Right lobe of liver (tissue), 6 donors: ENCODE measurements at regions not wholly inside any gene's neighbourhood (a gene's known extent, or its start where the extent isn't known, plus 50 kb on each side); places are given as distances from the start of the nearest gene placed in this dataset.
"Not testable (repeated sequence)": the region's sequence is repeated elsewhere in the genome, so short reads cannot be mapped to it uniquely, and the experiment has no call there.

ENCODE experiments used
- ATAC-seq, 4 donors: fragments of 200-7000 bp; cut with Tn5 transposase; one replicate each; pipeline ENCODE4 v1.9.1; 2020; ENCODE audit warnings: mild to moderate bottlenecking in 4 of 4, moderate library complexity in 4 of 4
- DNase-seq, 3 donors: peaks; one replicate each; pipeline ENCODE4 v3.0.0-alpha.2; 2020
- H3K27ac ChIP-seq, 3 donors: fragments of 200-600 bp; one replicate each; pipeline ENCODE4 v1.8.0; 2022
- H3K27me3 ChIP-seq, 2 donors: fragments of 200-600 bp; one replicate each; pipeline ENCODE4 v1.8.0; 2022
- H3K36me3 ChIP-seq, 4 donors: fragments of 200-600 bp; sonication (generic) in 1 of 4; one replicate each; pipeline versions ENCODE4 v1.5.1 to v1.8.0; 2017 to 2022; ENCODE audit warnings: control low read depth in 1 of 4
- H3K4me1 ChIP-seq, 4 donors: fragments of 200-600 bp; sonication (generic) in 1 of 4; one replicate each; pipeline versions ENCODE4 v1.5.1 to v1.8.0; 2017 to 2022; ENCODE audit warnings: control low read depth in 1 of 4
- H3K4me3 ChIP-seq, 3 donors: fragments of 200-600 bp; one replicate each; pipeline ENCODE4 v1.8.0; 2022
- H3K9me3 ChIP-seq, 4 donors: fragments of 200-600 bp; sonication (generic) in 1 of 4; one replicate each; pipeline versions ENCODE4 v1.5.1 to v1.8.0; 2017 to 2022; ENCODE audit warnings: control low read depth in 1 of 4
- POLR2A ChIP-seq: fragments of 450-650 bp; IDR thresholded peaks from one replicate; pipeline ENCODE4 v1.6.1; 2017; ENCODE audit warnings: antibody characterized with exemption, mild to moderate bottlenecking
- WGBS: methylation state at CpG from one replicate; pipeline ENCODE4 v1.1.6; 2018; ENCODE audit warnings: low coverage, low lambda C conversion rate; ENCODE audit not compliant: insufficient coverage; ENCODE audit errors: missing lambda C conversion rate; 5-methylcytosine and 5-hydroxymethylcytosine counted together
- intact Hi-C, 2 donors: fragments of 100-400 bp; cut with DNase I; formaldehyde crosslinking; loops; one replicate each; pipeline versions ENCODE4 v1.11.2 to v1.14.1; 2022
- TF ChIP-seq, protein P1 (sequence below), 4 donors: fragments of 200-600 bp in 3 of 4; fragments of 450-650 bp in 1 of 4; IDR thresholded peaks; one replicate each; pipeline versions ENCODE4 v1.5.1 to v1.8.0; 2016 to 2022; ENCODE audit warnings: antibody characterized with exemption in 4 of 4, mild to moderate bottlenecking in 2 of 4
- donor health status: DM: no; HTN: yes; CAD: no.
- donor health status: DM: no; HTN: no; CAD: no.
- donor health status: DM: no; HTN: no; CAD: no.
- donor health status: DM: no; HTN: yes; CAD: no.
- donor health status: DM: no; HTN: yes; CAD: no.

DNA sequence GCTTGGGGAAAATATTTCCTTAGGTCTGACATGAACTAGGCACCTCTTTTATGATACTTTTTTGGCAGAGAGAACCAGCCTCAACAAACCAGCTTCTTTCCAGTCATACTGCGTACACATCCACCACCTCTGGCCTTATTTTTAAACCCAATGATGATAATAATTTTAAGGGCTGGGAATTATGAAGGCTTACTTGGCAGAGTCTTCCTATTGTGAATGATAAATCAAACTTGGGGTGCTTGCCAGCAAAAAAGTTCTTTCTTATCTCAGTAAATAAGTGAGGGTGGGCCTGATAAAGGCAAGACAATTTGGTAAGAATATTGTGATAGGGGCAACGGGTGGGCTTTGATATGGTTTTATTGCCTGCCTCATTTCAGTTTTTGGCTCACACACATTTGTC is 1230.2 kb upstream of the ZEB2 start:
- DNase-seq: no peak
- intact Hi-C loops: no loop called here
- no peak overlapping the region for H3K27ac ChIP-seq

DNA sequence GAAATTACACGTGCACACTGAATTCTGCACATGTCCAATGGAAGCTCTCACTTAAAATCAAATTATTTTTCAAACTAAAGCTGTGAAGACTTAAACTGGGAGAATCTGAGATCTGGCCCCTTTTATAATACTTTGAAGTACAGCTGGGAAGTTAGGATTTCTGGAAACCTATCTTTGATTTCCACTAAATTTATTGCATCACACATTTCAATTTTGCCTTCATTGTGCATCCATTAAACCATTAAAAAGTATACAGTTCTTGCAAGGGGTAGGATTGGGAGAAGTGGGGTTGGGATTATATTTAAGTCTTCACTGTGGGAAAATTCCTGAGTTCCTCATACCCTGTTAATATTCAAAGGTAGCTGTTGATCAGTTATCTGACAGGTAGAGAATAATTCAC is 1229.6 kb upstream of the ZEB2 start:
- Histone ChIP-seq H3K27ac (no peak overlapping the region), H3K9me3 (no peaks in the 10 kb centered on the region), H3K4me1 (no peaks in the 10 kb centered on the region), H3K27me3 (no peaks in the 10 kb centered on the region), H3K36me3 (no peaks in the 10 kb centered on the region), H3K4me3 (no peak overlapping the region)
- intact Hi-C loops: no loop called here
- TF ChIP-seq, protein P1, sequence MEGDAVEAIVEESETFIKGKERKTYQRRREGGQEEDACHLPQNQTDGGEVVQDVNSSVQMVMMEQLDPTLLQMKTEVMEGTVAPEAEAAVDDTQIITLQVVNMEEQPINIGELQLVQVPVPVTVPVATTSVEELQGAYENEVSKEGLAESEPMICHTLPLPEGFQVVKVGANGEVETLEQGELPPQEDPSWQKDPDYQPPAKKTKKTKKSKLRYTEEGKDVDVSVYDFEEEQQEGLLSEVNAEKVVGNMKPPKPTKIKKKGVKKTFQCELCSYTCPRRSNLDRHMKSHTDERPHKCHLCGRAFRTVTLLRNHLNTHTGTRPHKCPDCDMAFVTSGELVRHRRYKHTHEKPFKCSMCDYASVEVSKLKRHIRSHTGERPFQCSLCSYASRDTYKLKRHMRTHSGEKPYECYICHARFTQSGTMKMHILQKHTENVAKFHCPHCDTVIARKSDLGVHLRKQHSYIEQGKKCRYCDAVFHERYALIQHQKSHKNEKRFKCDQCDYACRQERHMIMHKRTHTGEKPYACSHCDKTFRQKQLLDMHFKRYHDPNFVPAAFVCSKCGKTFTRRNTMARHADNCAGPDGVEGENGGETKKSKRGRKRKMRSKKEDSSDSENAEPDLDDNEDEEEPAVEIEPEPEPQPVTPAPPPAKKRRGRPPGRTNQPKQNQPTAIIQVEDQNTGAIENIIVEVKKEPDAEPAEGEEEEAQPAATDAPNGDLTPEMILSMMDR (IDR thresholded peaks at IDR 0.05): no peak
- no peak for TF ChIP-seq POLR2A
- no peak for ATAC-seq
- no peak for DNase-seq
- WGBS: 64% methylated on average over 1 of the region's 1 CpG

More for the DNA sequence above, 1230.2 kb upstream of the ZEB2 start:
- no peaks in the 10 kb centered on the region for H3K36me3 ChIP-seq
- no peak for TF ChIP-seq POLR2A
- TF ChIP-seq, protein P1 (IDR thresholded peaks at IDR 0.05): no peak
- WGBS: 29% methylated on average over 2 of the region's 2 CpGs
- no peaks in the 10 kb centered on the region for H3K9me3 ChIP-seq
- H3K4me1 ChIP-seq: no peaks in the 10 kb centered on the region
- H3K27me3 ChIP-seq: no peaks in the 10 kb centered on the region
- no peak overlapping the region for H3K4me3 ChIP-seq
- ATAC-seq: no peak

DNA sequence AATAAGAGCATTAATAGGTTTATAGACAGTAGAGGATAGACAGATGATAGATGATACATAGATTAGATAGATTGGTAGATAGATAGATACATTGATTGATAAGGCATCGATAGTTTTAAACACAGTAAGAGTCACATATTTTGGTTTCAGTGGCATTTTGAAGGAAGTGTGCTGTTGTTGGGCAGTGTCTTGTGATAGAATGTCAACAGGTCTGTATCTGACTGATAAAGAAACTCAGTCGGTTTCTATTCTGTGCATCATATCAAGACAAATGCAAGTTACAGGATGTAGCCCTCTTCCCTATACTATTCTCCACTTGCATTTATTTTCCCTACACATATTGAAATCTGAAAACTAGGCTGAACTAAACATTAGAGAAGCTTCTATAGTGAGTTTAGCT is 1229.0 kb upstream of the ZEB2 start:
- no peak for ATAC-seq
- no peaks in the 10 kb centered on the region for H3K27me3 ChIP-seq
- no peaks in the 10 kb centered on the region for H3K36me3 ChIP-seq
- TF ChIP-seq, protein P1 (IDR thresholded peaks at IDR 0.05): no peak
- TF ChIP-seq POLR2A: no peak
- H3K9me3 ChIP-seq: no peaks in the 10 kb centered on the region
- intact Hi-C loops: no loop called here
- no peak for DNase-seq
- no peak overlapping the region for H3K4me3 ChIP-seq
- no peak overlapping the region for H3K27ac ChIP-seq
- H3K4me1 ChIP-seq: no peaks in the 10 kb centered on the region
- WGBS: 30% methylated on average over 2 of the region's 2 CpGs

DNA sequence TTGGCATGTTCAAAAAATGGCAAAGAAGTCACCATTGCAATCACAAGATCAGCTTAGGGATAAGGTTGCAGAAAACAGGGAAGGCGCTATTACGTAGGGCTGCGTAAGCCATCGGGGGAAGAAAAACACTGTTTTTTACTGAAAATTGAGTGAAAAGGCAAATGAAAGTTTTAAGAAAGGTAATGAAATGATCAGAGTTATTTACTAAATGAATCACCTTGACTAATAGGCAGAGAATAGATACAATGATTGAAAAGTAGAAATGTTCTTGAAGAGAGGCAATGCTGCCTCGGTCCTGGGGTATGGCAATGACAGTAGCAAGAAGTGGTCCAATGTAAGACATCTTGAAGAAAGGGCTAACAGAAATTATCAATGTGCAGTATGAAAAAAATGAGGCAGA is 1227.8 kb upstream of the ZEB2 start:
- TF ChIP-seq POLR2A: no peak
- TF ChIP-seq, protein P1 (IDR thresholded peaks at IDR 0.05): no peak
- intact Hi-C loops: no loop called here
- DNase-seq (no peak), ATAC-seq (no peak)
- H3K27ac ChIP-seq: no peak overlapping the region
- no peaks in the 10 kb centered on the region for H3K9me3 ChIP-seq
- H3K27me3 ChIP-seq: no peaks in the 10 kb centered on the region
- no peaks in the 10 kb centered on the region for H3K4me1 ChIP-seq
- no peaks in the 10 kb centered on the region for H3K36me3 ChIP-seq
- WGBS: 88% methylated on average over 5 of the region's 5 CpGs
- no peak overlapping the region for H3K4me3 ChIP-seq

DNA sequence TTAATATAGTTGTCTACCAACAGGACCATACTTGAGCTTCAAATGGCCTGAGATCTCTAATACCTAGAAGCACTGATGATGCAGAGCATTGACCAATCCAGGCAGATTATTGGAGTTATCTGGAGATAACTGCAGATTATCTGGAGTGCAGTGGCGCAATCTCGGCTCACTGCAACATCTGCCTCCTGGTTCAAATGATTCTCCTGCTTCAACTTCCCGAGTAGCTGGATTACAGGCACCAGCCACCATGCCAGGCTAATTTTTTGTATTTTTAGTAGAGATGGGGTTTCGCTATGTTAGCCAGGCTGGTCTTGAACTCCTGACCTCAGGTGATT is 1225.4 kb upstream of the ZEB2 start:
- 74% methylated on average over 4 of the region's 4 CpGs for WGBS
- H3K27me3 ChIP-seq, DNase-seq, H3K9me3 ChIP-seq, ATAC-seq, H3K27ac ChIP-seq, H3K36me3 ChIP-seq, intact Hi-C loops, H3K4me3 ChIP-seq, H3K4me1 ChIP-seq: not testable (repeated sequence)
